ENCODE measurements at regions not wholly inside any gene's neighbourhood (a gene's known extent, or its start where the extent isn't known, plus 50 kb on each side); places are given as distances from the start of the nearest gene placed in this dataset.

GRCh38 chrX:15915959-15916703 lies 61.5 kb upstream of the AP1S2 start:
- Mint-ChIP-seq H3K27me3 (peaks cover 5% of the 10 kb centered on the region), H3K4me3 (peak overlapping the region in 1 of 4 donors; percentile 63), H3K4me1 (peaks cover 2 to 4% (median 4%) of the 10 kb centered on the region in 3 donors), H3K9me3 (peaks cover 0 to 7% (median 5%) of the 10 kb centered on the region in 3 donors), H3K27ac (no peak overlapping the region), H3K36me3 (no peaks in the 10 kb centered on the region)

GRCh38 chrX:15914486-15914885 lies 59.9 kb upstream of the AP1S2 start:
- peaks cover 5% of the 10 kb centered on the region for H3K27me3 Mint-ChIP-seq
- no peak overlapping the region for H3K27ac Mint-ChIP-seq
- H3K4me3 Mint-ChIP-seq = no peak overlapping the region
- H3K36me3 Mint-ChIP-seq = no peaks in the 10 kb centered on the region
- peaks cover 2 to 8% (median 6%) of the 10 kb centered on the region in 3 donors for H3K4me1 Mint-ChIP-seq
- peaks cover 0 to 7% (median 5%) of the 10 kb centered on the region in 3 donors for H3K9me3 Mint-ChIP-seq

- no peak overlapping the region for H3K27ac Mint-ChIP-seq
- peaks cover 2 to 8% (median 8%) of the 10 kb centered on the region in 3 donors for H3K4me1 Mint-ChIP-seq
- H3K27me3 Mint-ChIP-seq = peaks cover 5% of the 10 kb centered on the region
- peaks cover 0 to 7% (median 5%) of the 10 kb centered on the region in 3 donors for H3K9me3 Mint-ChIP-seq
- H3K36me3 Mint-ChIP-seq = no peaks in the 10 kb centered on the region
- no peak overlapping the region for H3K4me3 Mint-ChIP-seq
Observed at GRCh38 chrX:15913146-15913545, 58.5 kb upstream of the AP1S2 start.

GRCh38 chrX:15911734-15912550 lies 57.3 kb upstream of the AP1S2 start:
- H3K4me1 Mint-ChIP-seq = peaks cover 2 to 8% (median 8%) of the 10 kb centered on the region in 3 donors
- H3K27ac Mint-ChIP-seq = no peak overlapping the region
- H3K27me3 Mint-ChIP-seq = peaks cover 2% of the 10 kb centered on the region
- H3K4me3 Mint-ChIP-seq = no peak overlapping the region
- H3K9me3 Mint-ChIP-seq = no peaks in the 10 kb centered on the region
- H3K36me3 Mint-ChIP-seq = no peaks in the 10 kb centered on the region

- Mint-ChIP-seq H3K9me3 (no peaks in the 10 kb centered on the region), H3K36me3 (no peaks in the 10 kb centered on the region), H3K27ac (peak overlapping the region in 1 of 3 donors; percentile 6), H3K4me1 (peaks cover 0 to 9% (median 8%) of the 10 kb centered on the region in 3 donors), H3K4me3 (no peak overlapping the region), H3K27me3 (no peaks in the 10 kb centered on the region)
Observed at GRCh38 chrX:15909605-15910004, 55.0 kb upstream of the AP1S2 start.

GRCh38 chrX:15908603-15909290 lies 54.1 kb upstream of the AP1S2 start:
- Mint-ChIP-seq H3K4me1 (peaks cover under 1 to 13% (median 11%) of the 10 kb centered on the region in 3 donors), H3K9me3 (no peaks in the 10 kb centered on the region), H3K36me3 (no peaks in the 10 kb centered on the region), H3K27me3 (no peaks in the 10 kb centered on the region), H3K4me3 (no peak overlapping the region), H3K27ac (peak overlapping the region in 1 of 3 donors; percentile 6)

GRCh38 chrX:15906041-15906943 lies 51.7 kb upstream of the AP1S2 start:
- Mint-ChIP-seq H3K4me3 (peak overlapping the region in 1 of 4 donors; percentile 27), H3K27me3 (no peaks in the 10 kb centered on the region), H3K9me3 (peaks cover 0 to 7% (median 6%) of the 10 kb centered on the region in 3 donors), H3K27ac (no peak overlapping the region), H3K4me1 (peaks cover 13 to 27% (median 18%) of the 10 kb centered on the region in 3 donors), H3K36me3 (no peaks in the 10 kb centered on the region)

Data from IgD-negative memory B cell (primary cell).